Ovary (tissue), 3 donors: ENCODE measurements at regions not wholly inside any gene's neighbourhood (a gene's known extent, or its start where the extent isn't known, plus 50 kb on each side); places are given as distances from the start of the nearest gene placed in this dataset.

Experiments used
- CTCF ChIP-seq, 3 donors: fragments of 450-650 bp in 2 of 3; fragments of 200-600 bp in 1 of 3; IDR thresholded peaks; one replicate each; pipeline versions ENCODE4 v1.5.1 to v1.8.0; 2016 to 2022; ENCODE audit warnings: antibody characterized with exemption in 3 of 3, mild to moderate bottlenecking in 1 of 3
- POLR2A ChIP-seq: fragments of 450-650 bp; IDR thresholded peaks from one replicate; pipeline ENCODE4 v1.6.1; 2017; ENCODE audit warnings: antibody characterized with exemption, mild to moderate bottlenecking, moderate library complexity
- donor health status: DM: no; HTN: no; CAD: no.

DNA sequence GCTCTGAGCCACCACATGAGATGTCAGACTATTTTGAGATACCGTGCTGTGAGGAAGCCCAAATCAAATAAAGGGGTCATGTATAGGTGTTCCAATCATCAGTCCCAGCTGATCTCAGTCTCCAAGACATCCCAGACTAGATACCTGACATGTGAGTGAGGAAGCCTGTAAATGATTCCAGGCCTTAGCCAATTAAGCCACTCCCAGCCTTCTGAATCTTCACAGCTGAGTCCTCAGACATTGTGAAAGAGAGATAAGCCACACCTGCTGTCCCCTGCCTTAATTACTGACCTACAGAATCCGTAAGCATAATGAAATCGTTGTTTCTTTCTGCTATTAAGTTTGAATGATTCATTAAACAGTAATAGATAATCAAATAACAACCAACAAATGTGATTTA, 671.4 kb downstream of the ZNF674 start:
- TF ChIP-seq CTCF (IDR thresholded peaks at IDR 0.05) (no peak), POLR2A (no peak)
